GM23338 (cell line): ENCODE measurements at regions not wholly inside any gene's neighbourhood (a gene's known extent, or its start where the extent isn't known, plus 50 kb on each side); places are given as distances from the start of the nearest gene placed in this dataset.

Experiments
- ATAC-seq: fragments of 200-7000 bp; cut with Tn5 transposase; 3 replicates; pipeline ENCODE4 v1.9.1; 2020
- DNase-seq: peaks from one replicate; pipeline ENCODE4 v3.0.0-alpha.2; 2015; ENCODE audit warnings: low spot score
- H2AFZ ChIP-seq: fragments of 200-600 bp; sonication (generic); 2 replicates; pipeline ENCODE4 v1.8.0; 2016; ENCODE audit warnings: antibody characterized with exemption, mild to moderate bottlenecking, moderate library complexity
- H3F3A ChIP-seq: fragments of 200-600 bp; sonication (generic); replicated peaks from 2 replicates; pipeline ENCODE4 v1.8.0; 2017; ENCODE audit warnings: antibody characterized with exemption, mixed run types, low read depth
- H3K27ac ChIP-seq: fragments of 200-600 bp; sonication (generic); 2 replicates; pipeline ENCODE4 v1.6.1; 2016; ENCODE audit warnings: low read depth
- H3K27me3 ChIP-seq: fragments of 200-600 bp; sonication (generic); 2 replicates; pipeline ENCODE4 v1.8.0; 2016; ENCODE audit warnings: mild to moderate bottlenecking, mixed run types, moderate library complexity; ENCODE audit not compliant: insufficient read depth
- H3K36me3 ChIP-seq: fragments of 200-600 bp; sonication (generic); 2 replicates; pipeline ENCODE4 v1.8.0; 2016; ENCODE audit warnings: mild to moderate bottlenecking; ENCODE audit not compliant: insufficient read depth
- H3K4me1 ChIP-seq: fragments of 200-600 bp; sonication (generic); 2 replicates; pipeline ENCODE4 v1.8.0; 2016; ENCODE audit warnings: mild to moderate bottlenecking, moderate library complexity; ENCODE audit not compliant: insufficient read depth
- H3K4me2 ChIP-seq: fragments of 200-600 bp; sonication (generic); 2 replicates; pipeline ENCODE4 v1.7.1; 2017; ENCODE audit warnings: mixed run types
- H3K4me3 ChIP-seq: fragments of 200-600 bp; sonication (generic); 2 replicates; pipeline ENCODE4 v1.6.1; 2016; ENCODE audit warnings: mixed run types
- H3K79me2 ChIP-seq: fragments of 200-600 bp; sonication (generic); replicated peaks from 2 replicates; pipeline ENCODE4 v1.8.0; 2017; ENCODE audit warnings: mild to moderate bottlenecking; ENCODE audit not compliant: insufficient read depth
- H3K9me2 ChIP-seq: fragments of 200-600 bp; sonication (generic); 2 replicates; pipeline ENCODE4 v1.8.0; 2017; ENCODE audit not compliant: insufficient read depth
- H4K20me1 ChIP-seq: fragments of 200-600 bp; sonication (generic); replicated peaks from 2 replicates; pipeline ENCODE4 v1.8.0; 2017; ENCODE audit warnings: mild to moderate bottlenecking; ENCODE audit not compliant: insufficient read depth
- H3K27ac Mint-ChIP-seq: 2 replicates; pipeline ENCODE4 v1.8.0; 2020; ENCODE audit warnings: inconsistent platforms, mild to moderate bottlenecking, moderate library complexity, mixed read lengths
- H3K27me3 Mint-ChIP-seq: 3 replicates; pipeline ENCODE4 v1.8.0; 2022; ENCODE audit warnings: low read depth, mild to moderate bottlenecking, moderate library complexity, mixed read lengths, inconsistent platforms; ENCODE audit not compliant: insufficient read depth, poor library complexity
- H3K36me3 Mint-ChIP-seq: 3 replicates; pipeline ENCODE4 v1.8.0; 2021; ENCODE audit warnings: low read depth, mild to moderate bottlenecking, inconsistent platforms, moderate library complexity, mixed read lengths
- H3K4me1 Mint-ChIP-seq: 3 replicates; pipeline ENCODE4 v1.8.0; 2020; ENCODE audit warnings: mild to moderate bottlenecking, inconsistent platforms, mixed read lengths
- H3K4me3 Mint-ChIP-seq: 3 replicates; pipeline ENCODE4 v1.8.0; 2021; ENCODE audit warnings: moderate library complexity, mild to moderate bottlenecking, inconsistent platforms, mixed read lengths
- H3K9me3 Mint-ChIP-seq: 3 replicates; pipeline ENCODE4 v1.8.0; 2020; ENCODE audit warnings: moderate library complexity, mild to moderate bottlenecking, inconsistent platforms, mixed read lengths
- CREB1 ChIP-seq: fragments of 250-450 bp; sonication (Bioruptor Pico); IDR thresholded peaks from 2 replicates; pipeline ENCODE4 v1.5.0; 2020; ENCODE audit warnings: low read depth, mild to moderate bottlenecking, moderate library complexity
- CTCF ChIP-seq, 2 experiments: fragments of 200-600 bp in 1 of 2; sonication (generic) in 1 of 2; conservative IDR thresholded peaks; 2 replicates each; pipeline versions ENCODE4 v1.5.1 to v1.6.1; 2016 to 2017; ENCODE audit warnings: antibody characterized with exemption in 2 of 2, low read depth in 2 of 2, mild to moderate bottlenecking in 2 of 2, moderate library complexity in 1 of 2
- ETS1 ChIP-seq: IDR thresholded peaks from 2 replicates; pipeline ENCODE4 v1.6.1; 2016; ENCODE audit warnings: antibody characterized with exemption
- EZH2 ChIP-seq: fragments of 200-600 bp; sonication (generic); IDR thresholded peaks from one replicate; pipeline ENCODE4 v1.8.0; 2017; ENCODE audit warnings: antibody characterized with exemption, mild to moderate bottlenecking, low read depth; ENCODE audit not compliant: unreplicated experiment
- JUNB ChIP-seq: IDR thresholded peaks from one replicate; pipeline ENCODE4 v1.6.1; 2016; ENCODE audit warnings: antibody characterized with exemption; ENCODE audit not compliant: unreplicated experiment
- NANOG ChIP-seq: IDR thresholded peaks from 2 replicates; pipeline ENCODE4 v1.6.1; 2016; ENCODE audit warnings: antibody characterized with exemption, borderline replicate concordance
- REST ChIP-seq: IDR thresholded peaks from one replicate; pipeline ENCODE4 v1.6.1; 2018; ENCODE audit warnings: antibody characterized with exemption; ENCODE audit not compliant: unreplicated experiment
- STAT1 ChIP-seq: IDR thresholded peaks from one replicate; pipeline ENCODE4 v1.6.1; 2016; ENCODE audit warnings: antibody characterized with exemption; ENCODE audit not compliant: unreplicated experiment
- ZNF462 ChIP-seq: fragments of 250-450 bp; sonication (Bioruptor Pico); IDR thresholded peaks from 2 replicates; pipeline ENCODE4 v1.5.0; 2020; ENCODE audit warnings: mild to moderate bottlenecking, moderate library complexity

- Histone ChIP-seq H3K4me2 (no peak overlapping the region), H3K4me1 (no peaks in the 10 kb centered on the region), H3K79me2 (no peaks in the 10 kb centered on the region), H3K9me2 (peaks cover 5% of the 10 kb centered on the region), H3K27ac (no peak overlapping the region), H2AFZ (no peak overlapping the region), H4K20me1 (no peaks in the 10 kb centered on the region), H3F3A (no peaks in the 10 kb centered on the region), H3K36me3 (no peaks in the 10 kb centered on the region), H3K27me3 (no peaks in the 10 kb centered on the region), H3K4me3 (no peak overlapping the region)
- Mint-ChIP-seq H3K27me3 (peaks cover 1% of the 10 kb centered on the region), H3K4me3 (no peak overlapping the region), H3K27ac (no peak overlapping the region), H3K4me1 (peaks cover 2% of the 10 kb centered on the region; the same call in 2 of the 3 replicates), H3K9me3 (no peaks in the 10 kb centered on the region), H3K36me3 (no peaks in the 10 kb centered on the region)
- ATAC-seq (no peak), DNase-seq (peak; percentile 1)
- no peak for TF ChIP-seq JUNB
- TF ChIP-seq STAT1: no peak
- TF ChIP-seq EZH2: no peak
Measured at GRCh38 chr5:155689406-155689805, 637.6 kb upstream of the SGCD start.

- H3K9me3 Mint-ChIP-seq: no peaks in the 10 kb centered on the region
- no peak for ATAC-seq
- H3F3A ChIP-seq: no peaks in the 10 kb centered on the region
- no peak overlapping the region for H3K27ac ChIP-seq
- H3K9me2 ChIP-seq: peaks cover 9% of the 10 kb centered on the region; the same call in 1 of the 2 replicates
- H3K4me1 Mint-ChIP-seq: no peaks in the 10 kb centered on the region
- H2AFZ ChIP-seq: no peak overlapping the region
- no peaks in the 10 kb centered on the region for H3K36me3 ChIP-seq
- H3K4me3 Mint-ChIP-seq: no peak overlapping the region
- no peak overlapping the region for H3K27ac Mint-ChIP-seq
- no peaks in the 10 kb centered on the region for H4K20me1 ChIP-seq
- peaks cover 1% of the 10 kb centered on the region for H3K27me3 Mint-ChIP-seq
- no peak for DNase-seq
- H3K4me3 ChIP-seq: no peak overlapping the region
- no peaks in the 10 kb centered on the region for H3K36me3 Mint-ChIP-seq
- no peaks in the 10 kb centered on the region for H3K4me1 ChIP-seq
- no peak overlapping the region for H3K4me2 ChIP-seq
- no peaks in the 10 kb centered on the region for H3K27me3 ChIP-seq
- no peak for TF ChIP-seq REST
- TF ChIP-seq ZNF462 (CRISPR knock-in tag): no peak
- no peak for TF ChIP-seq ETS1
- TF ChIP-seq NANOG: no peak
- no peak for TF ChIP-seq CTCF (conservative IDR thresholded peaks at IDR 0.05; ENCODE audit: low read depth in 2 of 2)
- TF ChIP-seq CREB1: no peak
- H3K79me2 ChIP-seq: no peaks in the 10 kb centered on the region
Measured at GRCh38 chr5:155696362-155696761, 630.6 kb upstream of the SGCD start.
